Keratinocyte (primary cell): ENCODE measurements at regions not wholly inside any gene's neighbourhood (a gene's known extent, or its start where the extent isn't known, plus 50 kb on each side); places are given as distances from the start of the nearest gene placed in this dataset.
"Not testable (repeated sequence)": the region's sequence is repeated elsewhere in the genome, so short reads cannot be mapped to it uniquely, and the experiment has no call there.

Source experiments
- DNase-seq: peaks from one replicate; pipeline ENCODE4 v3.0.0-alpha.2; 2011; ENCODE audit warnings: low read depth, missing footprints, low spot score
- FAIRE-seq: peaks from 2 replicates; lab custom pipeline; 2011; peaks lifted over from hg19 to GRCh38; lab: Jason Lieb, UNC
- H2AFZ ChIP-seq: 2 replicates; pipeline ENCODE4 v1.6.0; 2012; ENCODE audit warnings: low read length, control low read depth, inconsistent platforms; ENCODE audit not compliant: control insufficient read depth
- H3K27ac ChIP-seq: 2 replicates; pipeline ENCODE4 v1.5.1; 2011; ENCODE audit warnings: low read length; ENCODE audit not compliant: control insufficient read depth, insufficient read depth
- H3K27me3 ChIP-seq: 3 replicates; pipeline ENCODE4 v1.6.0; 2011; ENCODE audit warnings: low read length; ENCODE audit not compliant: control insufficient read depth, insufficient read depth; ENCODE audit errors: extremely low read depth
- H3K36me3 ChIP-seq, 2 experiments: 2 replicates in 1 of 2; 3 replicates in 1 of 2; pipeline ENCODE4 v1.5.1; 2011; ENCODE audit warnings: low read length in 2 of 2, mild to moderate bottlenecking in 1 of 2; ENCODE audit not compliant: control insufficient read depth in 2 of 2, insufficient read depth in 2 of 2; ENCODE audit errors: extremely low read depth in 1 of 2
- H3K4me1 ChIP-seq: 3 replicates; pipeline ENCODE4 v1.5.1; 2011; ENCODE audit warnings: low read length; ENCODE audit not compliant: control insufficient read depth, insufficient read depth; ENCODE audit errors: extremely low read depth
- H3K4me2 ChIP-seq: 3 replicates; pipeline ENCODE4 v1.6.0; 2011; ENCODE audit warnings: low read depth, low read length; ENCODE audit not compliant: control insufficient read depth, insufficient read depth; ENCODE audit errors: extremely low read depth
- H3K4me3 ChIP-seq, 3 experiments: fragments of 200-600 bp in 1 of 3; sonication (generic) in 1 of 3; 2 replicates in 2 of 3; 3 replicates in 1 of 3; pipeline ENCODE4 v1.5.1; 2011 to 2016; ENCODE audit warnings: low read length in 3 of 3, mild to moderate bottlenecking in 3 of 3, control low read depth in 2 of 3, inconsistent platforms in 1 of 3, low read depth in 1 of 3, mixed read lengths in 1 of 3, mixed run types in 1 of 3, moderate library complexity in 1 of 3; ENCODE audit not compliant: control insufficient read depth in 2 of 3, insufficient read depth in 2 of 3; ENCODE audit errors: extremely low read depth in 1 of 3
- H3K79me2 ChIP-seq: 2 replicates; pipeline ENCODE4 v1.6.0; 2012; ENCODE audit warnings: low read length; ENCODE audit not compliant: control insufficient read depth, insufficient read depth
- H3K9ac ChIP-seq: 3 replicates; pipeline ENCODE4 v1.6.0; 2011; ENCODE audit warnings: low read length; ENCODE audit not compliant: control insufficient read depth, insufficient read depth; ENCODE audit errors: extremely low read depth
- H3K9me1 ChIP-seq: 3 replicates; pipeline ENCODE4 v1.6.0; 2011; ENCODE audit warnings: low read length; ENCODE audit not compliant: control insufficient read depth, insufficient read depth; ENCODE audit errors: extremely low read depth
- H3K9me3 ChIP-seq: 2 replicates; pipeline ENCODE4 v1.5.1; 2012; ENCODE audit warnings: low read depth, low read length; ENCODE audit not compliant: control insufficient read depth
- H4K20me1 ChIP-seq: 3 replicates; pipeline ENCODE4 v1.6.0; 2011; ENCODE audit warnings: low read length; ENCODE audit not compliant: control insufficient read depth, insufficient read depth; ENCODE audit errors: extremely low read depth
- EZH2 ChIP-seq: IDR thresholded peaks from one replicate; pipeline ENCODE4 v1.6.1; 2012; ENCODE audit warnings: inconsistent platforms, mild to moderate bottlenecking, low read length, moderate library complexity
- dilution Hi-C: fragments of 300-500 bp; cut with MboI; formaldehyde crosslinking; loops from one replicate; pipeline ENCODE4 v1.7.0; 2020; ENCODE audit warnings: low sequenced_read_pairs; ENCODE audit not compliant: extremely low pct_ligation_motif_present
- TF ChIP-seq, protein P1 (sequence below), 3 experiments: IDR thresholded peaks in 1 of 3; conservative IDR thresholded peaks in 1 of 3; optimal IDR thresholded peaks in 1 of 3; 2 replicates in 2 of 3; 3 replicates in 1 of 3; pipeline versions ENCODE3 to v1.5.1; 2011; ENCODE audit warnings: low read length in 3 of 3, mild to moderate bottlenecking in 3 of 3, moderate library complexity in 2 of 3, control low read depth in 1 of 3, inconsistent platforms in 1 of 3; ENCODE audit not compliant: insufficient read depth in 2 of 3; ENCODE audit errors: extremely low read depth in 1 of 3

DNA sequence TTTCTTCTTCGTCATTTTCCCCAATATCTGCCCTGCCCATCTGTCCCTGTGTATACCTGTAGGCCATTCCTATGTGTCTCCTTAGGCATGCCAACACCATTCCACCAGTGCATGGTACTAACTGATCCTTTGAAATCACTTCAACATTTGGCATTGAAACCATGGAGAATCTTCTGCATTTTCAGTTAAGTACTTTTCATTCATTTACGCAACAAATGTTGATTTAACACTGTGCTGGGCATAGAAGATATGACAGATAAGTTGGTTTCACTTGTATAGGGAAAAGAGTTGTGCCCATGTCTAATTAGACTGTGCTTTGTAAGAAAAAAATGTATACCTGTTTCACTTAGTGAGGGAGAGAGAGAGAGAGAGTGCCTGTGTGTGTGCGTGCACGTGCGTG is 77.9 kb upstream of the FLT1 start:
- Histone ChIP-seq H3K9ac (no peak overlapping the region), H3K4me1 (peaks cover 10% of the 10 kb centered on the region), H3K9me1 (no peaks in the 10 kb centered on the region), H2AFZ (no peak overlapping the region), H3K9me3 (no peaks in the 10 kb centered on the region), H3K79me2 (no peaks in the 10 kb centered on the region), H3K4me3 (no peak overlapping the region), H3K4me2 (no peak overlapping the region), H3K27me3 (no peaks in the 10 kb centered on the region), H3K27ac (no peak overlapping the region), H3K36me3 (no peaks in the 10 kb centered on the region), H4K20me1 (no peaks in the 10 kb centered on the region)
- DNase-seq: no peak
- dilution Hi-C loops: no loop called here
- TF ChIP-seq, protein P1, sequence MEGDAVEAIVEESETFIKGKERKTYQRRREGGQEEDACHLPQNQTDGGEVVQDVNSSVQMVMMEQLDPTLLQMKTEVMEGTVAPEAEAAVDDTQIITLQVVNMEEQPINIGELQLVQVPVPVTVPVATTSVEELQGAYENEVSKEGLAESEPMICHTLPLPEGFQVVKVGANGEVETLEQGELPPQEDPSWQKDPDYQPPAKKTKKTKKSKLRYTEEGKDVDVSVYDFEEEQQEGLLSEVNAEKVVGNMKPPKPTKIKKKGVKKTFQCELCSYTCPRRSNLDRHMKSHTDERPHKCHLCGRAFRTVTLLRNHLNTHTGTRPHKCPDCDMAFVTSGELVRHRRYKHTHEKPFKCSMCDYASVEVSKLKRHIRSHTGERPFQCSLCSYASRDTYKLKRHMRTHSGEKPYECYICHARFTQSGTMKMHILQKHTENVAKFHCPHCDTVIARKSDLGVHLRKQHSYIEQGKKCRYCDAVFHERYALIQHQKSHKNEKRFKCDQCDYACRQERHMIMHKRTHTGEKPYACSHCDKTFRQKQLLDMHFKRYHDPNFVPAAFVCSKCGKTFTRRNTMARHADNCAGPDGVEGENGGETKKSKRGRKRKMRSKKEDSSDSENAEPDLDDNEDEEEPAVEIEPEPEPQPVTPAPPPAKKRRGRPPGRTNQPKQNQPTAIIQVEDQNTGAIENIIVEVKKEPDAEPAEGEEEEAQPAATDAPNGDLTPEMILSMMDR (optimal IDR thresholded peaks at IDR 0.05 in 1 of 3, IDR thresholded peaks at IDR 0.05 in 1 of 3, conservative IDR thresholded peaks at IDR 0.05 in 1 of 3; ENCODE audit: extremely low read depth in 1 of 3, insufficient read depth in 2 of 3, low read length in 3 of 3): no peak
- no peak for TF ChIP-seq EZH2
- no peak for FAIRE-seq

DNA sequence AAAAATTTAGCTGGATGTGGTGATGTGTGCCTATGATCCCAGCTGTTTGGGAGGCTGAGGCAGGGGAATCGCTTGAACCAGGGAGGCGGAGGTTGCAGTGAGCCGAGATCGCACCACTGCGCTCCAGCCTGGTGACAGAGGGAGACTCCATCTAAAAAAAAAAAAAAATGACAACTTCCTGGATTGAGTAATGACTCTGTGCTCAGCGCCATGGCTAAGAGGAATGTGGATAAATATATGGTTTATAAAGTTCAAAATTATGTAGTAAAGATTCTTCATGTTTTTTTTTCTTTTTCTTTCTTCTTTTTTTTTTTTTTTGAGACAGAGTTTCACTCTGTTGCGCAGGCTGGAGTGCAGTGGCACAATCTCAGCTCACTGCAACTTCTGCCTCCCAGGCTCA is 75.4 kb upstream of the FLT1 start:
- H4K20me1 ChIP-seq, H3K4me1 ChIP-seq, H3K4me3 ChIP-seq, FAIRE-seq, H3K79me2 ChIP-seq, H3K9me1 ChIP-seq, H3K36me3 ChIP-seq, H3K27me3 ChIP-seq, DNase-seq, H3K9ac ChIP-seq, H3K9me3 ChIP-seq, dilution Hi-C loops, H3K4me2 ChIP-seq, H2AFZ ChIP-seq, H3K27ac ChIP-seq: not testable (repeated sequence)

DNA sequence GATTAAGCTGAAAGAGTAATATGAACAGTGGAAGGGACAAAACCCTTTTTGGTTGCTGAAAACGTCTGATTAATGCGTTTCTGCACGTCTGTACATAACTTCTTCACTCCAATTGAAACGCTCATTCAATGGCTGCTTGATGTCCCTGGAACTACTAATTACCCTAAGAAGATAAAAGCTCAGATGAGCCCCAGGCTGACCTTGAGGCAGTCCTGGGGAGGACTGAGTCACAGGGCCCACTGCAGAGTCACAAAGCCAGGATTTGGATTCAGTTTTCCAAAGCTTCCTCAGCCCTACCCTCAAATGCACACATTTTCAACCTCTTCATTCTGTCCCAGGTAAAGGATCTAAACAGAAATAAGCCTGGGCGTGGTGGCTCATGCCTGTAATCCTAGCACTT is 75.0 kb upstream of the FLT1 start:
- H3K27ac ChIP-seq: no peak overlapping the region
- no peaks in the 10 kb centered on the region for H3K9me1 ChIP-seq
- DNase-seq (no peak), FAIRE-seq (no peak)
- no peak overlapping the region for H3K4me3 ChIP-seq
- dilution Hi-C loops: no loop called here
- peaks cover 6% of the 10 kb centered on the region for H3K4me1 ChIP-seq
- no peaks in the 10 kb centered on the region for H4K20me1 ChIP-seq
- no peaks in the 10 kb centered on the region for H3K27me3 ChIP-seq
- no peak overlapping the region for H3K9ac ChIP-seq
- no peak overlapping the region for H3K4me2 ChIP-seq
- H3K36me3 ChIP-seq: no peaks in the 10 kb centered on the region
- no peak overlapping the region for H2AFZ ChIP-seq
- no peak for TF ChIP-seq EZH2
- TF ChIP-seq, protein P1 (optimal IDR thresholded peaks at IDR 0.05 in 1 of 3, IDR thresholded peaks at IDR 0.05 in 1 of 3, conservative IDR thresholded peaks at IDR 0.05 in 1 of 3; ENCODE audit: extremely low read depth in 1 of 3, insufficient read depth in 2 of 3, low read length in 3 of 3): no peak
- H3K79me2 ChIP-seq: no peaks in the 10 kb centered on the region
- H3K9me3 ChIP-seq: no peaks in the 10 kb centered on the region
